Activated CD4-positive, alpha-beta T cell treated with anti-CD3 and anti-CD28 coated beads, Interleukin-2, Interleukin-6, amounts not matched to agents 100 ng/mL and 50 ng/mL, durations not matched to agents 16 hours and 8 hours (primary cell): ENCODE measurements at regions not wholly inside any gene's neighbourhood (a gene's known extent, or its start where the extent isn't known, plus 50 kb on each side); places are given as distances from the start of the nearest gene placed in this dataset.
"Not testable (repeated sequence)": the region's sequence is repeated elsewhere in the genome, so short reads cannot be mapped to it uniquely, and the experiment has no call there.

ENCODE experiments used
- DNase-seq: peaks from one replicate; pipeline ENCODE4 v3.0.0-alpha.2; 2020

- no peak for DNase-seq
Observed at GRCh38 chr3:84275532-84275931, 683.3 kb upstream of the CADM2 start.

- no peak for DNase-seq
Observed at GRCh38 chr3:84277562-84278224, 681.1 kb upstream of the CADM2 start.

DNA sequence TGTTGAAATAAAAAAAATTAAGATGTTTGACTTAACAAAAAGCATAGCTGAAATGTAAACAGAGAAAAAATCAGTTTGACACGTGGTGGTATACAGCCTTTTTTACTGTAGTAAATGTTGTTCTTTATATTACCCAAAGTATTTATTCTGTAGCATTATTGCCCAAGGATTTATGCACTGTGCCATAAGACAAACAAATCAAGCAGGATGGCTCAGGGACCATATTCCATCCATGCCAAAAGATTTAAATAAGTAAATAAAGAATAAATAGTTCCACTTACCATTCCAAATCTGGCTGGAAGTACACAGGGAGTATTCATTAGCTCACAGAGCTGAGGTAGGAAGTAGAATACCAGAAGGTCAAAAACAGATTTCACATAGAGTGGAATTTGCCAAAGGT is 666.7 kb upstream of the CADM2 start:
- no peak for DNase-seq

- no peak for DNase-seq
Observed at GRCh38 chr3:84299329-84299728, 659.5 kb upstream of the CADM2 start.

- no peak for DNase-seq
Observed at GRCh38 chr3:84304214-84304613, 654.6 kb upstream of the CADM2 start.

GRCh38 chr3:84307339-84307738 is 651.5 kb upstream of the CADM2 start:
- no peak for DNase-seq

DNA sequence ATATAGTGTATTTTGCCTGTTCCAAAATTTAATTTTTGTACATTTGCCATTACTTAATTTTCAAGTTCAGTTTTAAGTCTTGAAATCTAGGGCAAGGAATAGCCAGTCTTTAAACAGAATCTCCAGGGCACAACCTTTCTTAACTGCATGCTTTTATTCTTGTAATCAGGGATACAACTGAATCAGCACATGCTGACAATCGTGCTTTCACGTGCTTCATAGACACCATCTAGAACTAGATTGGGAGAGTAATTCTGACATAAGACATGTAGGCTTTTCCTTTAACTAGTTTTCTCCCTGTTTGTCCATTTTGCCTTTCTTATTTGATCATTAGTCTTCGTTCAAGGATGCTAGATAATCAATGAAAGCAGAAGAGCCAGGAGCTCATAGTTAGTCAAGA is 650.4 kb upstream of the CADM2 start:
- no peak for DNase-seq

DNA sequence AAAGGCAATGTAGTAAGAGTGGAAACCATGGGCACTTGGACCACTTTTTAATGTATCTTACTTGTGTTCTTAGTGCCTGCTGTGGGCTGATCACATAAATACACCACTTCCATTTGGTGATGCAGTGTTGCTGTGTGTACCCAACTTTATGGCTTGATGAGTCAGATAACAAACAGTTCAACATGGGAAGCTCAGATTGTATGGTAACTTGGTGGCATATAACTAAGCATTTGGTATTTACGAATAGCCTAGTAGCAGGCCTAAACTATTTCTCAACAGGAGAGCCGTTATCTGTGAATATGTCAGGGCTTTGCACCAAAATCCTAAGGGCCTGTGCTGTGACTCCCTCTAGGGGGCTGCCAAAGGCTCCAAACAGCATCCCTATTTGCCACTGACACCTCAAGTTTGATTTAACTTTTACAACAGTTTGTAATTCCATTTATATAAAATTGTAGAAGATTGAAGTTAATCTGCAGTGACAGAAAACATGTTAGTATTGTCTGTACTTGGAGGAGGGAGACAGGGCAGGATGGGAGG is 640.4 kb upstream of the CADM2 start:
- no peak for DNase-seq

DNA sequence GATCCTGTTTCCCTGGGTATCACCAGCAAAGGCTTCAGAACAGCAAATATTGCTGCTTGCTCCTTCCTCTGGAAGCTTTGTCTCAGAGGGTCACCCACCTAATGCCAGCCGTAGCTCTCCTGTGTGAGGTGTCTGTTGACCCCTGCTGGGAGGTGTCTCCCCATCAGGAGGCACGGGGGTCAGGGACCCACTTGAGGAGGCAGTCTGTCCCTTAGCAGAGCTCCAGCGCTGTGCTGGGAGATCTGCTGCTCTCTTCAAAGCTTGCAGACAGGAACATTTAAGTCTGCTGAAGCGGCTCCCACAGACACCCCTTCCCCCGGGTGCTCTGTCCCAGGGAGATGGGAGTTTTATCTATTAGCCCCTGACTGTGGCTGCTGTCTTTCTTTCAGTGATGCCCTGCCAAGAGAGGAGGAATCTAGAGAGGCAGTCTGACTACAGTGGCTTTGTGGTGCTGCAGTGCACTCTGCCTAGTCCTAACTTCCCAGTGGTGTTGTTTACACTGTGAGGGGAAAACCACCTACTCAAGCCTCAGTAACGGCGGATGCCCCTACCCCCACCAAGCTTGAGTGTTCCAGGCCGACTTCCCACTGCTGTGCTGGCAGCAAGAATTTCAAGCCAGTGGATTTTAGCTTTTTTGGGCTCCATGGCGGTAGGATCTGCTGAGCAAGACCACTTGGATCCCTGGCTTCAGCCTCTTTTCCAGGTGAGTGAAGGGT is 593.1 kb upstream of the CADM2 start:
- not testable (repeated sequence) for DNase-seq
